ENCODE measurements at regions not wholly inside any gene's neighbourhood (a gene's known extent, or its start where the extent isn't known, plus 50 kb on each side); places are given as distances from the start of the nearest gene placed in this dataset.

- no peaks in the 10 kb centered on the region for H3K9me3 ChIP-seq (replicated peaks; ENCODE audit: insufficient read depth, low read length)
- H3K36me3 ChIP-seq (replicated peaks; ENCODE audit: insufficient read depth, low read length): no peaks in the 10 kb centered on the region
- no peak overlapping the region for H3K9ac ChIP-seq (ENCODE audit: low read length)
- no peak for DNase-seq
- no peak for TF ChIP-seq CTCF (IDR thresholded peaks at IDR 0.05; ENCODE audit: low read length)
- TF ChIP-seq EZH2phosphoT487 (IDR thresholded peaks at IDR 0.05; ENCODE audit: low read length): no peak
- no peak for TF ChIP-seq EZH2 (optimal IDR thresholded peaks at IDR 0.05; ENCODE audit: low read depth, low read length)
- H3F3A ChIP-seq (ENCODE audit: insufficient read depth, low read length): no peaks in the 10 kb centered on the region
- no peaks in the 10 kb centered on the region for H3K9me2 ChIP-seq (replicated peaks; ENCODE audit: insufficient read depth, low read length)
- no peak overlapping the region for H3K27ac ChIP-seq (ENCODE audit: low read length)
- H3K4me1 ChIP-seq (ENCODE audit: low read length): no peaks in the 10 kb centered on the region
- no peak overlapping the region for H3K4me2 ChIP-seq (ENCODE audit: low read depth, low read length)
- no peaks in the 10 kb centered on the region for H4K20me1 ChIP-seq (ENCODE audit: insufficient read depth, low read length)
- H2AFZ ChIP-seq (ENCODE audit: low read length): no peak overlapping the region
- H3K27me3 ChIP-seq (replicated peaks; ENCODE audit: insufficient read depth, low read length): no peaks in the 10 kb centered on the region
- H3K79me2 ChIP-seq (ENCODE audit: low read length): no peaks in the 10 kb centered on the region
- H3K4me3 ChIP-seq (ENCODE audit: low read length): no peak overlapping the region
These were observed 345.7 kb downstream of the UTRN start for GRCh38 chr6:144630857-144631256.

DNA sequence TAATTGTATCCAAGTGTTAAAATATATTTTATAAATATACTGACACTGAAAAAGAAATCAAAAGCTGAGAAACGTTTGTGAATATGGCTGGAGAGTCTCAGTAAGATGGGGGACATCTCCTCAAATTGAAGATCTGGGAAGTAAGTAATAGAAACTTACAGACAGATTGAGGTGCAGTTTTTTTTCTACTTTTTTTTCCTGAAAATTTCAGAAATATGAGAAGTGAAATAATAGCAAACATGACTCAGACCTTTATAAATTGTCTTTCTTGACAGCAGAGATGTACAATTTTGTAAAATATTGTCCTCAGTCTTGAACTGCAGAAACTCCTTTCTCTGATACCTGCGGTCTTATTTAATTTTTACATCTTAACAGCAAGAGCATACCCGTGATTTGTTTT lies 347.1 kb downstream of the UTRN start:
- Histone ChIP-seq H3K4me3 (ENCODE audit: low read length) (no peak overlapping the region), H3K27ac (ENCODE audit: low read length) (no peak overlapping the region), H3K27me3 (replicated peaks; ENCODE audit: insufficient read depth, low read length) (no peaks in the 10 kb centered on the region), H3K4me2 (ENCODE audit: low read depth, low read length) (no peak overlapping the region), H3K79me2 (ENCODE audit: low read length) (no peaks in the 10 kb centered on the region), H3K9me3 (replicated peaks; ENCODE audit: insufficient read depth, low read length) (no peaks in the 10 kb centered on the region), H3K4me1 (ENCODE audit: low read length) (no peaks in the 10 kb centered on the region), H3K9me2 (replicated peaks; ENCODE audit: insufficient read depth, low read length) (no peaks in the 10 kb centered on the region), H3F3A (ENCODE audit: insufficient read depth, low read length) (no peaks in the 10 kb centered on the region), H3K9ac (ENCODE audit: low read length) (no peak overlapping the region), H2AFZ (ENCODE audit: low read length) (no peak overlapping the region), H4K20me1 (ENCODE audit: insufficient read depth, low read length) (no peaks in the 10 kb centered on the region), H3K36me3 (replicated peaks; ENCODE audit: insufficient read depth, low read length) (no peaks in the 10 kb centered on the region)
- no peak for TF ChIP-seq EZH2phosphoT487 (IDR thresholded peaks at IDR 0.05; ENCODE audit: low read length)
- TF ChIP-seq CTCF (IDR thresholded peaks at IDR 0.05; ENCODE audit: low read length): no peak
- TF ChIP-seq EZH2 (optimal IDR thresholded peaks at IDR 0.05; ENCODE audit: low read depth, low read length): no peak
- DNase-seq: no peak

- TF ChIP-seq EZH2 (optimal IDR thresholded peaks at IDR 0.05; ENCODE audit: low read depth, low read length): no peak
- no peak overlapping the region for H3K4me2 ChIP-seq (ENCODE audit: low read depth, low read length)
- no peak overlapping the region for H3K4me3 ChIP-seq (ENCODE audit: low read length)
- H3K79me2 ChIP-seq (ENCODE audit: low read length): no peaks in the 10 kb centered on the region
- no peaks in the 10 kb centered on the region for H4K20me1 ChIP-seq (ENCODE audit: insufficient read depth, low read length)
- H3F3A ChIP-seq (ENCODE audit: insufficient read depth, low read length): no peaks in the 10 kb centered on the region
- H2AFZ ChIP-seq (ENCODE audit: low read length): no peak overlapping the region
- no peaks in the 10 kb centered on the region for H3K27me3 ChIP-seq (replicated peaks; ENCODE audit: insufficient read depth, low read length)
- no peak overlapping the region for H3K27ac ChIP-seq (ENCODE audit: low read length)
- H3K9me2 ChIP-seq (replicated peaks; ENCODE audit: insufficient read depth, low read length): no peaks in the 10 kb centered on the region
- H3K4me1 ChIP-seq (ENCODE audit: low read length): no peaks in the 10 kb centered on the region
- no peak overlapping the region for H3K9ac ChIP-seq (ENCODE audit: low read length)
- H3K9me3 ChIP-seq (replicated peaks; ENCODE audit: insufficient read depth, low read length): no peaks in the 10 kb centered on the region
- no peak for DNase-seq
- H3K36me3 ChIP-seq (replicated peaks; ENCODE audit: insufficient read depth, low read length): no peaks in the 10 kb centered on the region
These were observed 348.8 kb downstream of the UTRN start for GRCh38 chr6:144633886-144634285.

GRCh38 chr6:144634371-144634770 lies 349.2 kb downstream of the UTRN start:
- Histone ChIP-seq H3K9me3 (replicated peaks; ENCODE audit: insufficient read depth, low read length) (no peaks in the 10 kb centered on the region), H4K20me1 (ENCODE audit: insufficient read depth, low read length) (no peaks in the 10 kb centered on the region), H3K27me3 (replicated peaks; ENCODE audit: insufficient read depth, low read length) (no peaks in the 10 kb centered on the region), H3F3A (ENCODE audit: insufficient read depth, low read length) (no peaks in the 10 kb centered on the region), H3K9me2 (replicated peaks; ENCODE audit: insufficient read depth, low read length) (no peaks in the 10 kb centered on the region), H3K9ac (ENCODE audit: low read length) (no peak overlapping the region), H3K36me3 (replicated peaks; ENCODE audit: insufficient read depth, low read length) (no peaks in the 10 kb centered on the region), H3K27ac (ENCODE audit: low read length) (no peak overlapping the region), H3K4me2 (ENCODE audit: low read depth, low read length) (no peak overlapping the region), H3K4me1 (ENCODE audit: low read length) (no peaks in the 10 kb centered on the region), H2AFZ (ENCODE audit: low read length) (no peak overlapping the region), H3K79me2 (ENCODE audit: low read length) (no peaks in the 10 kb centered on the region), H3K4me3 (ENCODE audit: low read length) (no peak overlapping the region)
- DNase-seq: no peak
- TF ChIP-seq EZH2 (optimal IDR thresholded peaks at IDR 0.05; ENCODE audit: low read depth, low read length) (no peak), CTCF (IDR thresholded peaks at IDR 0.05; ENCODE audit: low read length) (no peak), EZH2phosphoT487 (IDR thresholded peaks at IDR 0.05; ENCODE audit: low read length) (no peak)
